DMS53 treated with DMSO at 0.1 percent for 48 hours (cell line): ENCODE measurements at regions not wholly inside any gene's neighbourhood (a gene's known extent, or its start where the extent isn't known, plus 50 kb on each side); places are given as distances from the start of the nearest gene placed in this dataset.
"Not testable (repeated sequence)": the region's sequence is repeated elsewhere in the genome, so short reads cannot be mapped to it uniquely, and the experiment has no call there.

Experiments
- DNase-seq: peaks from one replicate; lab custom pipeline; 2025; ENCODE audit not compliant: unreplicated experiment; lab: John Stamatoyannopoulos, UW

DNA sequence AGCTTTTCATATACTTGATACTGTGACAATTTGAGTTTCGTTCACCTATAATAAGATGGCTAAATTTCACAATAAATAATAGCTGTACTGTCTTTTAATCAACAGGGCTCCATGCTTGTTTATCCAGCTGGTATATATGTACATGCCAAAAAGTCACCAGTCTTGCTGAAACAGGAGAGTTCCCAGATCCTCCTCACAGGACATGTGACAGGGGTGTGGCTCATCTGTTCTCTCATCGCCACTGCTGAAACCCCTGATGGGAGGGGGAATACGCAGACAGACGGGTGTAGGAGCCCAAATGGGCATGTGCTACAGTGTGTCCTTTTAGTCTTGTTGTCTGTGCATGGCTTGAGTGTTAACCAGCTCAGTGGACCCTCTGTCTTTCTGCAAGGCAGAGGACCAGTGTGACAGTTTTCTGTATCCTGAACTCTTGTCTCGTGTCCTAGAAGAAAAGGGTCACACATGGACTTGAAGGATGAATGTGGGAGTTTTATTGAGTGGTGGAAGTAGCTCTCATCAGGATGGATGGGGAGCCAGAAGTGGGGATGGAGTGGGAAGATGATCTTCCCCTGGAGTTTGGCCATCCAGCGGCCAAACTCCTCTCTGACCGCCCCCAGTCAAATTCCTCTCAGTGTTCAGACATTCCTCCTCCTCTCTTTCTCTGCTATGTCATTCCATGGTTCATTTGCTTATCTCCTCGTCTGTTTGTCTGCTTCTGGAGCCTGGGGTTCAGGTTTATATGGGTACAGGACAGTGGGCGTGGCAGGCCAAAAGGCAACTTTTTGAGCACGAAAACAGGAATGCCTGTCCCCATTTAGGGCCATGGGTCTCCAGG lies 113.1 kb upstream of the NECTIN3 start:
- no peak for DNase-seq

- DNase-seq, result no peak
Observed at GRCh38 chr3:110965976-110966375, 105.6 kb upstream of the NECTIN3 start.

DNA sequence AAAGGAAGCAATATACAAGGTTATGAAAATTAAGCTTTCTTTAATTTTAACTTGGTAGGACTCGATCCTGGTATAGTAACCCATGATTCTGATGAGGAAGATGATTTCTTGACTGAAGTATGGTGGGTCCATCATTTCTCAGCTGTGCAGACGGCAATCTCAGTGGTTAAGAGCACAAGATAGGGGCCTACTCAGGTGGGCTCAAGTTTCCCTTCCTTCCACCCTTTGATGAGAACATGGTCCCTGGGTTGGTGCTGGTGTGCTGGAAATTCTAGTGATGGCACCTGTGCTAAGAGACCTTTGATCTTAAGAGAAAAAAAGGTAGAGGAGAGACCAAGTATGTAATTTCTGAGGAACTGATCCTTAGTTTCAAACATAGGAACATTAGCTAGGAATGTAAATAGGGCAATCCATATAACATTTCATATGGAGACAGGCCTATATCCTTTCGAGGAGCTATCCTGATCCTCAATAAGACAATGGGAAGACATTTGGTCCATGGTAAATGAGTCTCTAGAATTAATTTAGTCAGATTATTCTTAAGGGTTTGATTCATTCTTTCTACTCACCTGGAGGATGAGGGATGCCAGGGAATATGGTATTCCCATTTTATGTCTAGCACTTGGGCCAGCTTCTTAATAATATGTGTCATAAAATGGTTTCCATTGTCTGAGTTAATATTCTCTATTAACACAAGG lies 104.5 kb upstream of the NECTIN3 start:
- no peak for DNase-seq

DNA sequence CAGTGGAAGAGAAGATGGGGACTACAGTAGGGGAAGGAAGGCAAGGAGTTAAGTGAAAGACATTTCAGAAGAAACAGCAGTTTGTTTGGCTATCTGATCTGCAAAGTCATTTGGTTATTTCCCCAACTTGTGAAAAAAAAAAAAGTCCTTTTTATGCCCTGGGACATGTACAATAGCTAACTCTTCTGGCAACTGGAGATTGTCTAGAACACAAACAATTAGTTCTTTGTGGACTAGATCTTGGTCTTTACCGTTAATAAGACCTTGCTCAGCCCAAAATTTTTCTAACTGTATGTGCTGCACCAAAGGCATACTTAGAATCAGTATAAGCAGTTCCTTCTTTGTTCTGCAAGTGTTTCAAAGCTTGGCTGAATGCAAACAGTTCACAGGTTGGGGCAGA lies 103.5 kb upstream of the NECTIN3 start:
- DNase-seq, result no peak

DNA sequence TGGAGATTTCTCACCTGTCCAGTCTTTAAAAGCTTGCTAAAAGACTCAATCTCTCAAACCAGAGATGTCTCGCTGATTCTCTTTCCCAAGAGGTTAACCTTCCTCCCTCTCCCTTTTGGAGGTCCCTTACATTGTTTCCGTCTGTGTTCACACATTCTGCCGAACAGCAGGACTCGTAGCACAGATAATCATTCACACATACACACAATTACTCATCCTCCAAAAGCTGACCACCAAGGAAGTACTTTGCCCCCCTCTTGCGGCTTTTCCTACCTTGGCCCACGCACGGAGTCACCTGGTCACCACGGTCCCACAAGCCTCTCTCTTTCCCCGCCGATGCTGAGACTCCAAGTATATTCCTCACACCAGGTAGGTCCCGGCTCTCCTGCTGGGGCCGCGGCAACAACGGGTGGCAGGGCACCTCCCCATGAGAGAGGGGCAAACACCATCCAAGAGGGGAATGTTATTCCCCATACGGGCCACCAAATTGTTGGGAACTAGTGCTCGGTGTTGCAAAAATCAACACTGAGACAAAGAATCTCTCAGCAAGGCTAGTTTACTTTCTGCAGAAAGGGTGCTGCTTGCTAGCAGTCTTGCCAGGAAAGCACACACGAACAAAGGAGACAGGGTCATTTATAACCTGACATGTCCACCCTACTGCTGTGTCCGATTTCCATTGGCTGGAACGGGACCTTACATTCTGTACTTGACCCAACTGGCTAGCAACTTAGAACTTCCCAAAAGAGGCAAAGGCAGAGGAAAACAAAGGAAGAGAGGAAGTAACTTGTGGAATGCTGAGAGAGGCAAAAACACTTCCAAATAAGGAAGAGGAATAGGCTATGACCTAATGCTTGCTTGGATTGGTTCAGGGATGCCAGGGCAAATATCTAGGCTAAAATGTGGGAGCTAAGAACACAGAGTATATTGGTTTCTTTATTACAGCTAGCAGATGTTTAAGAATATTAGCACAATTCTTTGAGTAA lies 102.1 kb upstream of the NECTIN3 start:
- DNase-seq, result no peak

- DNase-seq, result no peak
Observed at GRCh38 chr3:110971010-110971601, 100.5 kb upstream of the NECTIN3 start.

DNA sequence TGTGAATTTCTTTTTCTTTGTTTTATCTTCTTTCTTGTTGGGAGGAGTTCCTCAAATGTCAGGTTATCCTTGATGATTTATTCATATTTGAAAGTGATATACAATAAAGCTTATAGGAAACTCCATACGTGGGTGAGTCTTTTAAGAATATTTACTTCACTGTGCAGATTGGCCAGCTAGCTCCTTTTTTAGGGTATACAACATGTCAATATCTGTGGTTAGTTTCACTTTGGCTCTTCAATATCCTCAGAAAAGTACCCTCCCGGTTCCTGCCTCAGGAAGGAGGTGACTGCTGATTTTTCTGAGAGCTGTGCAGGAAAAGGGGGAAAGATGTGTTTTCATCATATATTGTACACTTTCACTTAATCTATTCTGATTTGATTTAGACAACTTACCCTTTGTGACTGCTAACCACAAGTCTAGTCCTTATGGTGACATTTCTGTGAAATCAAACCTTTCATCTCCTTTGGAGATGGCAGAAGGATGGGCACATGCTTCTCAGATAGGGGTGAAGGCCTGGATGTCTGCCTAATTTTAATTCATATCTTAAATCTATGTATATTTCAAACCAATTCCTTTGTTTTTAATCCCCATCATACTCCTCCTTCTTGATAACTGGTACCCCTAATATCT lies 98.2 kb upstream of the NECTIN3 start:
- DNase-seq, result no peak

DNA sequence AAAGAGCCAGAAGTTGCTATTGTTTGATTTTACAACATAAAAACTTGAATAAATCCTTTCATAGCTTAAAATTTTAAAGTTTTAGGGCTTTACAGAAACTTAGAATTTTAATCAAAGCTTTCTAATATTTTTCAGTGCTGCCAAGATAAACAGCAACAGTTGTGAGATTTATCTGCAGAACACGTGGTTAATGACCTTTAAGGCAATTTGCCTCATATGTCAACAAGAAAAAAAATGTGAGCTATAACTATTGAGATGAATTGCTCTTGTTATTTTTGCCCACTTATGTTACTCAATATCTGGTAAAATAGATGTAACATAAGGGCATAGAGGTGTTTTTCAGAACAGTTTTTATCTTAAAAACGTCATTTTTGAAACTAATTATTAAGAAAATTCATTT lies 96.7 kb upstream of the NECTIN3 start:
- DNase-seq, result no peak

DNA sequence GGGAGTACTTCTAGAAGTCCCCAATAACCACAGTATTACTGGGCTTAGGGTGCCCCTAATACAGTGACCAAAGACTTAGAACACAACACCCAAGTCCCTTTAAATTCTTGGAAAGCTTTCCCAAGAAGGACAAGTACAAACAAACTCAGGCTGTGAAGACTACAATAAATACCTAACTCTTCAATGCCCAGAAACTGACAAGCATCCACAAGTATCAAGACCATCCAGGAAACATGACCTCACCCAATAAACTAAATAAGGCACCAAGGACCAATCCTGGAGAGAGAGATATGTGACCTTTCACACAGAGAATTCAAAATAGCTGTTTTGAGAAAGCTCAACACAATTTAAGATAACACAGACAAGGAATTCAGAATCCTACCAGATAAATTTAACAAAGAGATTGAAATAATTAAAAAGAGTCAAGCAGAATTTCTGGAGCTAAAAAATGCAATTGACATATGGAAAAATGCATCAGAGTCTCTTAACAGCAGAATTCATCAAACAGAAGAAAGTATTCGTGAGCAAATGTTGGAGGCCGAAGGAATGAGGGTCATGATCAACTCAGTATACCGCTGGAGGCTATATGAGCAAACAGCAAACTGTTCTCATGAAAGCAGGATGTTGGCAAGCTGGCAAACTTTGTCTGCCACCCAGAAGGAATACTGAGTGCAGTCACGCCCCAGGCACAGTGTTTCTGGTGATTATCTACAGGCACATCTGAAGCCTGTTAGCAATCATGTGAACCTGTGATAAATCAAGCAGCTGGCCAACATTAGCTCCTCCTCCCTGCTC lies 87.0 kb upstream of the NECTIN3 start:
- no peak for DNase-seq

DNA sequence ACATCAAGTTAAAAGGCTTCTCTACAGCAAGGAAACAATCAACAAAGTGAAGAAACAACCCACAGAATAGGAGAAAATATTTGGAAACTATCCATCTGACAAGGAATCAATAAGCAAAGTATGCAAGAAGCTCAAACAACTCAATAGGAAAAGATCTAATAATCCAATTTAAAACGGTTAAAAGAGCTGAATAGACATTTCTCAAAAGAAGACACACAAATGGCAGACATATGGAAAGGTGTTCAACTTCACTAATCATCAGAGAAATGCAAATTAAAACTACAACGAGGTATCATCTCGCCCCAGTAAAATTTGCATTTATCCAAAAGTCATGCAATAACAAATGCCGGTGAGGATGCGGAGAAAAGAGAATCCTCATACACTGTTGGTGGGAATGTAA lies 82.2 kb upstream of the NECTIN3 start:
- DNase-seq, result no peak

DNA sequence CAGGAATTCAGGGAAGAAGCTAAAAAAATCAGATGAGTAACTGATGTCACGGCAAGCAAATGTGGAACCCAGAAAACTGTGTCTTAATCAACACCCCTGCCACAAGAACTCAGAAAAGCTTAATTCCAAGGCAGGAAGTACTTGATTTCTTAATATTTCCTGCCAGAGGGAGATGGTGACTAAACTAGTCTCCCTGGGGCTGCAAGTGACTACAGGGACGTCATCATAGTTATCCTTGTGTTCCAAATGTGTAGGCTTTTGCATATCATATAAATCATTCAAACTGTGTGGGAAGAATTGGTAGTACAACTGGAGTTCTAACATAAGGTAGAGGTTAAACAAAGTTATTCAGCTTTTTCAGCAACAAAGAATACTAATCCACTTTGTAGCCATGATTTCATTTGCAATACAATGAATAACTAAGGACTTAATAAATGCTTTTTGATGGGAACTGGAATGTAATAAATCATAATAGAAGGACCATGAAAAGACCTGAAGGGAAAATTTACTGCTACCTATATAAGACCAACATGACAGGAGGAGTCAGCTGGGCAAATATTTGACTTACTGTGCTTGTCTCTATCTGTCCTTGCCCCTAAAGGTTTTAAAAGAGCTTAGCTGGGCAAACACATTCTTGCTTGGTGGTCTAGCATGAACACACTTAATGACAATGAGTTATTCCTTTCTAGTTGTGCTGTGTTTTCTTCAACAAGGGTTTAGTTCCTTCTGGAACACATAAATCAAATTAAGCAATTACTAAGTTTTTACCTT lies 76.0 kb upstream of the NECTIN3 start:
- DNase-seq, result peak; percentile 61

DNA sequence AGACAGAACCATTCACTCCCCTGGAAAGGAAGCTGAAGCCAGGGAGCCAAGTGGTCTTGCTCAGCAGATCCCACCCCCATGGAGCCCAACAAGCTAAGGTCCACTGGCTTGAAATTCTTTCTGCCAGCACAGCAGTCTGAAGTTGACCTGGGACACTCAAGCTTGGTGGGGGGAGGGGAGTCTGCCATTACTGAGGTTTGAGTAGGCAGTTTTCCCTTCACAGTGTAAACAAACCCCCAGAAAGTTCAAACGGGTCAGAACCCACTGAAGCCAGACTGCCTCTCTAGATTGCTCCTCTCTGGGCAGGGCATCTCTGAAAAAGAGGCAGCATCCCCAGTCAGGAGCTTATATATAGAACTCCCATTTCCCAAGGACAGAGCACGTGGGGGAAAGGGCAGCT lies 72.8 kb upstream of the NECTIN3 start:
- not testable (repeated sequence) for DNase-seq

DNA sequence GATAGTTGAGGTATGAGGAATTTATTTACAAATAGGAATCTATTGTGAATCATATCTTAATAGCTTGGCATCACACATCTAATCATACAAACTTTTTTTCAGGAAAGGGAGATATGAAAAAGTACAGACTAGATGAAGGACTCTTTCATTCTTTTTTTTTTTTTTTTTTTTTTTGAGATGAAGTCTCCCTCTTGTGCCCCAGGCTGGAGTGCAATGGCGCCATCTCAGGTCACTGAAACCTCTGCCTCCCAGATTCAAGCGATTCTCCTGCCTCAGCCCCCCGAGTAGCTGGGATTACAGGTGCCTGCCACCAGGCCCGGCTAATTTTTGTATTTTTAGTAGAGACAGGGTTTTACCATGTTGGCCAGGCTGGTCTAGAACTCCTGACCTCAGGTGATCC lies 65.1 kb upstream of the NECTIN3 start:
- DNase-seq, result not testable (repeated sequence)

- DNase-seq, result peak; percentile 22
Observed at GRCh38 chr3:111012388-111013248, 59.0 kb upstream of the NECTIN3 start.
